H1 (cell line): ENCODE measurements at regions not wholly inside any gene's neighbourhood (a gene's known extent, or its start where the extent isn't known, plus 50 kb on each side); places are given as distances from the start of the nearest gene placed in this dataset.

Experiments used
- CTCF ChIA-PET: fragments of 300-600 bp; sonication (Branson Sonifier 250); formaldehyde crosslinking; loops from one replicate; lab custom pipeline; 2021; ENCODE audit not compliant: partially characterized antibody; lab: Charles Lee
- POLR2A ChIA-PET: fragments of 300-600 bp; sonication (Branson Sonifier 250); formaldehyde crosslinking; loops from one replicate; lab custom pipeline; 2021; ENCODE audit warnings: inconsistent platforms; ENCODE audit not compliant: partially characterized antibody; lab: Charles Lee
- DNase-seq, 2 experiments: peaks; one replicate each; pipeline versions ENCODE4 v3.0.0 to v3.0.0-alpha.2; 2010 to 2022; ENCODE audit warnings: low spot score in 2 of 2, low read depth in 1 of 2, mixed read lengths in 1 of 2
- FAIRE-seq: peaks from 2 replicates; lab custom pipeline; 2011; peaks lifted over from hg19 to GRCh38; lab: Jason Lieb, UNC
- H2AFZ ChIP-seq: 2 replicates; pipeline ENCODE4 v1.8.1; 2012; ENCODE audit warnings: low read length, inconsistent platforms
- H2AK5ac ChIP-seq: 2 replicates; pipeline ENCODE4 v1.6.1; 2013; ENCODE audit warnings: low read depth, low read length
- H2BK120ac ChIP-seq: replicated peaks from 2 replicates; pipeline ENCODE3; 2013; ENCODE audit warnings: low read depth, low read length, inconsistent platforms
- H2BK12ac ChIP-seq: 2 replicates; pipeline ENCODE4 v1.6.1; 2013; ENCODE audit warnings: low read depth, low read length
- H2BK15ac ChIP-seq: 2 replicates; pipeline ENCODE4 v1.6.1; 2013; ENCODE audit warnings: low read length
- H2BK20ac ChIP-seq: 2 replicates; pipeline ENCODE4 v1.6.1; 2013; ENCODE audit warnings: low read length
- H2BK5ac ChIP-seq: 2 replicates; pipeline ENCODE4 v1.6.1; 2013; ENCODE audit warnings: low read depth, low read length
- H3K14ac ChIP-seq: 2 replicates; pipeline ENCODE4 v1.6.1; 2013; ENCODE audit warnings: inconsistent platforms; ENCODE audit not compliant: insufficient read length
- H3K18ac ChIP-seq: 2 replicates; pipeline ENCODE4 v1.6.1; 2013; ENCODE audit warnings: low read length; ENCODE audit errors: extremely low read depth
- H3K23ac ChIP-seq: 2 replicates; pipeline ENCODE4 v1.6.1; 2013; ENCODE audit warnings: inconsistent platforms; ENCODE audit not compliant: insufficient read length
- H3K23me2 ChIP-seq: 2 replicates; pipeline ENCODE4 v1.6.1; 2013; ENCODE audit warnings: low read depth, low read length
- H3K27ac ChIP-seq: 2 replicates; pipeline ENCODE4 v1.6.1; 2011; ENCODE audit warnings: low read depth, low read length, inconsistent platforms
- H3K27me3 ChIP-seq, 4 experiments: replicated peaks in 1 of 4; 1 replicate in 1 of 4; 2 replicates in 3 of 4; pipeline versions ENCODE4 v1.6.1 to v1.8.1; 2011 to 2013; ENCODE audit warnings: low read length in 3 of 4, mild to moderate bottlenecking in 3 of 4, inconsistent platforms in 2 of 4, mixed read lengths in 2 of 4, moderate library complexity in 1 of 4; ENCODE audit not compliant: control insufficient read depth in 3 of 4, insufficient read depth in 3 of 4; ENCODE audit errors: extremely low read depth in 1 of 4
- H3K36me3 ChIP-seq, 4 experiments: 2 replicates each; pipeline versions ENCODE4 v1.6.1 to v1.8.1; 2011 to 2013; ENCODE audit warnings: mild to moderate bottlenecking in 4 of 4, low read length in 3 of 4, moderate library complexity in 2 of 4, control low read depth in 1 of 4, inconsistent platforms in 1 of 4; ENCODE audit not compliant: insufficient read depth in 4 of 4, control insufficient read depth in 2 of 4
- H3K4ac ChIP-seq: replicated peaks from 2 replicates; pipeline ENCODE3; 2013; ENCODE audit warnings: low read length, low read depth, mixed read lengths, inconsistent platforms; ENCODE audit not compliant: insufficient read length
- H3K4me1 ChIP-seq, 4 experiments: replicated peaks in 1 of 4; 1 replicate in 1 of 4; 2 replicates in 3 of 4; pipeline versions ENCODE4 v1.6.1 to v1.8.1; 2011 to 2013; ENCODE audit warnings: low read length in 3 of 4, inconsistent platforms in 2 of 4, mixed read lengths in 1 of 4; ENCODE audit not compliant: insufficient read depth in 4 of 4, control insufficient read depth in 3 of 4
- H3K4me2 ChIP-seq, 2 experiments: 2 replicates each; pipeline versions ENCODE4 v1.6.1 to v1.8.1; 2011 to 2013; ENCODE audit warnings: low read depth in 2 of 2, low read length in 2 of 2, control low read depth in 1 of 2, inconsistent platforms in 1 of 2, mild to moderate bottlenecking in 1 of 2; ENCODE audit not compliant: insufficient read depth in 1 of 2
- H3K4me3 ChIP-seq, 4 experiments: fragments of 200-600, 300-600 bp in 1 of 4; sonication (generic), shearing (Covaris generic), sonication (Bioruptor Twin) in 1 of 4; 2 replicates each; pipeline versions ENCODE4 v1.5.1 to v1.8.1; 2011 to 2016; ENCODE audit warnings: low read length in 4 of 4, low read depth in 3 of 4, control low read depth in 2 of 4, inconsistent platforms in 2 of 4, mild to moderate bottlenecking in 2 of 4, mixed read lengths in 1 of 4, moderate library complexity in 1 of 4; ENCODE audit not compliant: insufficient read depth in 2 of 4; ENCODE audit errors: extremely low read depth in 1 of 4
- H3K56ac ChIP-seq: replicated peaks from 2 replicates; pipeline ENCODE3; 2013; ENCODE audit warnings: low read depth, mild to moderate bottlenecking, mixed read lengths, low read length, inconsistent platforms; ENCODE audit not compliant: insufficient read length
- H3K79me1 ChIP-seq: 2 replicates; pipeline ENCODE4 v1.6.1; 2013; ENCODE audit warnings: low read depth, low read length, control low read depth
- H3K79me2 ChIP-seq, 2 experiments: 2 replicates each; pipeline versions ENCODE4 v1.6.1 to v1.8.1; 2012 to 2013; ENCODE audit warnings: low read length in 2 of 2, mild to moderate bottlenecking in 2 of 2, inconsistent platforms in 1 of 2; ENCODE audit not compliant: insufficient read depth in 2 of 2, control insufficient read depth in 1 of 2
- H3K9ac ChIP-seq, 4 experiments: replicated peaks in 1 of 4; 1 replicate in 1 of 4; 2 replicates in 3 of 4; pipeline versions ENCODE4 v1.6.1 to v1.8.1; 2011 to 2013; ENCODE audit warnings: low read depth in 3 of 4, low read length in 3 of 4, control low read depth in 2 of 4, mild to moderate bottlenecking in 2 of 4, moderate library complexity in 2 of 4, inconsistent platforms in 1 of 4; ENCODE audit errors: extremely low read depth in 1 of 4
- H3K9me3 ChIP-seq, 2 experiments: 2 replicates each; pipeline versions ENCODE4 v1.6.1 to v1.8.1; 2012 to 2013; ENCODE audit warnings: mild to moderate bottlenecking in 2 of 2, moderate library complexity in 2 of 2, control low read depth in 1 of 2, inconsistent platforms in 1 of 2, low read depth in 1 of 2, low read length in 1 of 2, mixed read lengths in 1 of 2; ENCODE audit not compliant: insufficient read depth in 2 of 2
- H4K20me1 ChIP-seq, 2 experiments: replicated peaks in 1 of 2; 2 replicates each; pipeline versions ENCODE3 to v1.8.1; 2011 to 2013; ENCODE audit warnings: inconsistent platforms in 2 of 2, low read length in 2 of 2, mild to moderate bottlenecking in 1 of 2; ENCODE audit not compliant: insufficient read depth in 2 of 2, control insufficient read depth in 1 of 2
- H4K5ac ChIP-seq: 2 replicates; pipeline ENCODE4 v1.6.1; 2013; ENCODE audit warnings: low read length, low read depth, mixed read lengths, inconsistent platforms; ENCODE audit not compliant: insufficient read length
- H4K8ac ChIP-seq: 2 replicates; pipeline ENCODE4 v1.8.0; 2013; ENCODE audit warnings: mild to moderate bottlenecking, moderate library complexity, low read length, inconsistent platforms; ENCODE audit not compliant: insufficient read depth; ENCODE audit errors: extremely low read depth
- H4K91ac ChIP-seq: replicated peaks from 2 replicates; pipeline ENCODE3; 2013; ENCODE audit warnings: low read length, mixed read lengths, inconsistent platforms; ENCODE audit not compliant: insufficient read length
- BCL11A ChIP-seq, 2 experiments: IDR thresholded peaks; one replicate each; pipeline ENCODE4 v1.6.1; 2011; ENCODE audit warnings: low read depth in 2 of 2, low read length in 2 of 2, mild to moderate bottlenecking in 2 of 2
- CREB1 ChIP-seq: IDR thresholded peaks from 2 replicates; pipeline ENCODE4 v1.6.1; 2012; ENCODE audit warnings: inconsistent platforms
- CTBP2 ChIP-seq: IDR thresholded peaks from 2 replicates; pipeline ENCODE4 v1.7.0; 2011; ENCODE audit warnings: borderline replicate concordance, mild to moderate bottlenecking, moderate library complexity, mixed read lengths, low read length; ENCODE audit not compliant: insufficient read depth, insufficient read length
- EGR1 ChIP-seq: IDR thresholded peaks from 2 replicates; pipeline ENCODE4 v1.6.1; 2011; ENCODE audit warnings: low read depth, low read length, borderline replicate concordance
- HDAC6 ChIP-seq: IDR thresholded peaks from one replicate; pipeline ENCODE4 v1.7.1; 2012; ENCODE audit warnings: low read depth, mild to moderate bottlenecking, inconsistent platforms, low read length, moderate library complexity
- PHF8 ChIP-seq: fragments of 200-600 bp; sonication (generic); conservative IDR thresholded peaks from 2 replicates; pipeline ENCODE4 v1.7.1; 2012; ENCODE audit warnings: low read depth, mild to moderate bottlenecking, inconsistent platforms, low read length, moderate library complexity
- POU5F1 ChIP-seq: IDR thresholded peaks from 2 replicates; pipeline ENCODE4 v1.6.1; 2011; ENCODE audit warnings: low read depth, mild to moderate bottlenecking, low read length, moderate library complexity
- SIRT6 ChIP-seq: IDR thresholded peaks from one replicate; pipeline ENCODE4 v1.7.1; 2012; ENCODE audit warnings: low read length, inconsistent platforms
- SP1 ChIP-seq: IDR thresholded peaks from 2 replicates; pipeline ENCODE4 v1.6.1; 2011; ENCODE audit warnings: low read depth, low read length
- WGBS, 2 experiments: shearing (Covaris generic) in 1 of 2; methylation state at CpG; one replicate each; pipeline versions ENCODE4 v1.1.6 to v1.1.7; 2013 to 2015; ENCODE audit warnings: low lambda C conversion rate in 2 of 2, mixed read lengths in 2 of 2, inconsistent platforms in 1 of 2, low coverage in 1 of 2, missing lambda C conversion rate in 1 of 2; ENCODE audit not compliant: insufficient replicate concordance in 2 of 2, insufficient coverage in 1 of 2, insufficient read length in 1 of 2; ENCODE audit errors: extremely low coverage in 1 of 2, missing lambda C conversion rate in 1 of 2; 5-methylcytosine and 5-hydroxymethylcytosine counted together
- TF ChIP-seq, protein P1 (sequence below): IDR thresholded peaks from 2 replicates; pipeline ENCODE4 v1.6.1; 2012; ENCODE audit warnings: low read length, inconsistent platforms

GRCh38 chr5:4108690-4109089 lies 513.1 kb downstream of the IRX1 start:
- DNase-seq (no peak), FAIRE-seq (no peak)
- Histone ChIP-seq H2BK15ac (no peak overlapping the region), H3K23me2 (no peaks in the 10 kb centered on the region), H3K23ac (no peak overlapping the region), H3K79me2 (no peaks in the 10 kb centered on the region), H3K27me3 (no peaks in the 10 kb centered on the region), H3K56ac (no peak overlapping the region), H3K4me1 (no peaks in the 10 kb centered on the region), H2AFZ (no peak overlapping the region), H2BK120ac (no peak overlapping the region), H2BK5ac (no peak overlapping the region), H3K4me2 (no peak overlapping the region), H3K4me3 (no peak overlapping the region), H3K9me3 (no peaks in the 10 kb centered on the region), H3K27ac (no peak overlapping the region), H3K9ac (no peak overlapping the region), H2BK20ac (no peak overlapping the region), H4K20me1 (no peaks in the 10 kb centered on the region), H4K5ac (no peak overlapping the region), H4K8ac (no peak overlapping the region), H3K4ac (no peak overlapping the region), H3K14ac (no peak overlapping the region), H3K79me1 (no peaks in the 10 kb centered on the region), H2BK12ac (no peak overlapping the region), H3K18ac (no peak overlapping the region), H3K36me3 (no peaks in the 10 kb centered on the region), H4K91ac (no peak overlapping the region), H2AK5ac (no peak overlapping the region)
- 100% methylated on average over 1 of the region's 1 CpG; no CpG with 5 or more reads in 1 of the 2 experiments for WGBS, 2 experiments
- POLR2A ChIA-PET, result no interaction called here
- CTCF ChIA-PET, result interaction anchor here (0.6 kb wide), 1 partner anchor 29 kb away, joined by 3 read pairs; no protein-coding TSS in a partner anchor
- TF ChIP-seq EGR1 (no peak), SP1 (no peak), POU5F1 (no peak), HDAC6 (no peak), CTBP2 (no peak), BCL11A (IDR thresholded peaks at IDR 0.05; ENCODE audit: low read depth in 2 of 2, low read length in 2 of 2) (no peak), PHF8 (no peak), CREB1 (no peak), SIRT6 (no peak)
- TF ChIP-seq, protein P1, sequence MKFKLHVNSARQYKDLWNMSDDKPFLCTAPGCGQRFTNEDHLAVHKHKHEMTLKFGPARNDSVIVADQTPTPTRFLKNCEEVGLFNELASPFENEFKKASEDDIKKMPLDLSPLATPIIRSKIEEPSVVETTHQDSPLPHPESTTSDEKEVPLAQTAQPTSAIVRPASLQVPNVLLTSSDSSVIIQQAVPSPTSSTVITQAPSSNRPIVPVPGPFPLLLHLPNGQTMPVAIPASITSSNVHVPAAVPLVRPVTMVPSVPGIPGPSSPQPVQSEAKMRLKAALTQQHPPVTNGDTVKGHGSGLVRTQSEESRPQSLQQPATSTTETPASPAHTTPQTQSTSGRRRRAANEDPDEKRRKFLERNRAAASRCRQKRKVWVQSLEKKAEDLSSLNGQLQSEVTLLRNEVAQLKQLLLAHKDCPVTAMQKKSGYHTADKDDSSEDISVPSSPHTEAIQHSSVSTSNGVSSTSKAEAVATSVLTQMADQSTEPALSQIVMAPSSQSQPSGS, result no peak
